ENCODE measurements at regions not wholly inside any gene's neighbourhood (a gene's known extent, or its start where the extent isn't known, plus 50 kb on each side); places are given as distances from the start of the nearest gene placed in this dataset.

DNA sequence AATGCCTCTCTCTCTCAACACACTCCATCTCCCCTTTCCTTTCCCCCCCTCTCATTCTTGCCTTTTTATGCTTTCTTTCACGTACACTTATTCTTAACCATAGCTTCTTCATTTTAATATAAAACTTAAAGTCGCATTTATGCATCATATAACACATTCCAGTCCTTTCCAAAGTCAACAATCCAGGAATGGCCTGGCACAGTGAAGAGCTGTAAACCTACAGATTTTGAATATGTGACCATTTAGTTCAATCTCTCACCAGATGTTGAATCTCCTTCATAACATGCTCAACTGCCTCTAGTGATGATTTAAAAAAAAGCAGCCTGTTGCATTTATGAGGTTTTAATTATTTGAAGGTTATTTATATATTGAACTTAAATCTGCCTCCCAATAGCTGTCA is 186.2 kb upstream of the GRAMD2B start:
- no peak for TF ChIP-seq POLR2A (IDR thresholded peaks at IDR 0.05)
- TF ChIP-seq, protein P1, sequence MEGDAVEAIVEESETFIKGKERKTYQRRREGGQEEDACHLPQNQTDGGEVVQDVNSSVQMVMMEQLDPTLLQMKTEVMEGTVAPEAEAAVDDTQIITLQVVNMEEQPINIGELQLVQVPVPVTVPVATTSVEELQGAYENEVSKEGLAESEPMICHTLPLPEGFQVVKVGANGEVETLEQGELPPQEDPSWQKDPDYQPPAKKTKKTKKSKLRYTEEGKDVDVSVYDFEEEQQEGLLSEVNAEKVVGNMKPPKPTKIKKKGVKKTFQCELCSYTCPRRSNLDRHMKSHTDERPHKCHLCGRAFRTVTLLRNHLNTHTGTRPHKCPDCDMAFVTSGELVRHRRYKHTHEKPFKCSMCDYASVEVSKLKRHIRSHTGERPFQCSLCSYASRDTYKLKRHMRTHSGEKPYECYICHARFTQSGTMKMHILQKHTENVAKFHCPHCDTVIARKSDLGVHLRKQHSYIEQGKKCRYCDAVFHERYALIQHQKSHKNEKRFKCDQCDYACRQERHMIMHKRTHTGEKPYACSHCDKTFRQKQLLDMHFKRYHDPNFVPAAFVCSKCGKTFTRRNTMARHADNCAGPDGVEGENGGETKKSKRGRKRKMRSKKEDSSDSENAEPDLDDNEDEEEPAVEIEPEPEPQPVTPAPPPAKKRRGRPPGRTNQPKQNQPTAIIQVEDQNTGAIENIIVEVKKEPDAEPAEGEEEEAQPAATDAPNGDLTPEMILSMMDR (IDR thresholded peaks at IDR 0.05): no peak
